ENCODE measurements at regions not wholly inside any gene's neighbourhood (a gene's known extent, or its start where the extent isn't known, plus 50 kb on each side); places are given as distances from the start of the nearest gene placed in this dataset.

GRCh38 chr5:167577616-167578015 lies 713.8 kb upstream of the WWC1 start:
- TF ChIP-seq CTCF (IDR thresholded peaks at IDR 0.05; ENCODE audit: poor library complexity), result no peak
- no peak for TF ChIP-seq EZH2 (IDR thresholded peaks at IDR 0.05; ENCODE audit: borderline replicate concordance)
- no peak for TF ChIP-seq EZH2phosphoT487 (IDR thresholded peaks at IDR 0.05; ENCODE audit: low read depth, severe bottlenecking, unreplicated experiment)

Data from hepatocyte (in vitro differentiated cells).